ENCODE measurements at regions not wholly inside any gene's neighbourhood (a gene's known extent, or its start where the extent isn't known, plus 50 kb on each side); places are given as distances from the start of the nearest gene placed in this dataset.

DNA sequence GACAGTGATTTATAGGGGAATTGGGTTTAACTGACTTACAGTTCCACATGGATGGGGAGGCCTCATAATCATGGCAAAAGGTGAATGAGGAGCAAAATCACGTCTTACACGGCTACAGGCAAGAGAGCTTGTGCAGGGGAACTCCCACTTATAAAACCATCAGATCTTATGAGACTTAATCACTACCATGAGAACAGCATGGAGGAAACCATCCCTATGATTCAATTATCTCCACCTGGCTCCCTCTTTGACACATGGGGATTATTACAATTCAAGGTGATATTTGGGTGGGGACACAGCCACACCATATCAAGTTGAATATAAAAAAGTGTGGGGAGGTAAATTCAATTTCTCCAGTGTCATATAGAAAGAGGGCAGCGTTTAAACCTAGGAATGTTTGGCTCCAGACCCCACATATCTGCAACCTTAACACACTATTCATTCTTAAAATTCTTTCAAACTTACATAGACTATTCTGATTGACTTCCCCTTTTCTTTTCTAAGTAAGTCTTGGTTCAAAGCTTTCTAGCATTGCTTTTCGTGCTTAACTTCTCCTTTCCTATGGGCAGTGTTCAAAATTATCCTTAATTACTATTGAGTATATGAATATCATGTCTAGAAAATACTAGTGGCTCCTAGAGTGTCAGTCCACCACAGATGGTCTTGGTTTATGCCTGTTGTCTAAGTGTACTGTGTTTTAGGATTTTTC is 446.7 kb upstream of the GBE1 start:
- Histone ChIP-seq H3K4me3 (ENCODE audit: control insufficient read depth in 2 of 3, extremely low read depth in 1 of 3, insufficient read depth in 2 of 3, low read depth in 1 of 3, low read length in 3 of 3) (no peak overlapping the region), H3K27me3 (ENCODE audit: control insufficient read depth, extremely low read depth, insufficient read depth, low read length) (no peaks in the 10 kb centered on the region), H2AFZ (ENCODE audit: control insufficient read depth, low read length) (no peak overlapping the region), H3K4me2 (ENCODE audit: control insufficient read depth, extremely low read depth, insufficient read depth, low read depth, low read length) (no peak overlapping the region), H3K79me2 (ENCODE audit: control insufficient read depth, insufficient read depth, low read length) (no peaks in the 10 kb centered on the region), H4K20me1 (ENCODE audit: control insufficient read depth, extremely low read depth, insufficient read depth, low read length) (no peaks in the 10 kb centered on the region), H3K9me3 (ENCODE audit: control insufficient read depth, low read depth, low read length) (no peaks in the 10 kb centered on the region), H3K27ac (ENCODE audit: control insufficient read depth, insufficient read depth, low read length) (no peak overlapping the region), H3K9me1 (ENCODE audit: control insufficient read depth, extremely low read depth, insufficient read depth, low read length) (no peaks in the 10 kb centered on the region), H3K9ac (ENCODE audit: control insufficient read depth, extremely low read depth, insufficient read depth, low read length) (no peak overlapping the region), H3K36me3 (ENCODE audit: control insufficient read depth in 2 of 2, extremely low read depth in 1 of 2, insufficient read depth in 2 of 2, low read length in 2 of 2) (no peaks in the 10 kb centered on the region), H3K4me1 (ENCODE audit: control insufficient read depth, extremely low read depth, insufficient read depth, low read length) (no peaks in the 10 kb centered on the region)
- FAIRE-seq (no peak), DNase-seq (ENCODE audit: low read depth, low spot score) (no peak)
- dilution Hi-C loops (cut with MboI; ENCODE audit: extremely low pct_ligation_motif_present, low sequenced_read_pairs): no loop called here
- TF ChIP-seq, protein P1, sequence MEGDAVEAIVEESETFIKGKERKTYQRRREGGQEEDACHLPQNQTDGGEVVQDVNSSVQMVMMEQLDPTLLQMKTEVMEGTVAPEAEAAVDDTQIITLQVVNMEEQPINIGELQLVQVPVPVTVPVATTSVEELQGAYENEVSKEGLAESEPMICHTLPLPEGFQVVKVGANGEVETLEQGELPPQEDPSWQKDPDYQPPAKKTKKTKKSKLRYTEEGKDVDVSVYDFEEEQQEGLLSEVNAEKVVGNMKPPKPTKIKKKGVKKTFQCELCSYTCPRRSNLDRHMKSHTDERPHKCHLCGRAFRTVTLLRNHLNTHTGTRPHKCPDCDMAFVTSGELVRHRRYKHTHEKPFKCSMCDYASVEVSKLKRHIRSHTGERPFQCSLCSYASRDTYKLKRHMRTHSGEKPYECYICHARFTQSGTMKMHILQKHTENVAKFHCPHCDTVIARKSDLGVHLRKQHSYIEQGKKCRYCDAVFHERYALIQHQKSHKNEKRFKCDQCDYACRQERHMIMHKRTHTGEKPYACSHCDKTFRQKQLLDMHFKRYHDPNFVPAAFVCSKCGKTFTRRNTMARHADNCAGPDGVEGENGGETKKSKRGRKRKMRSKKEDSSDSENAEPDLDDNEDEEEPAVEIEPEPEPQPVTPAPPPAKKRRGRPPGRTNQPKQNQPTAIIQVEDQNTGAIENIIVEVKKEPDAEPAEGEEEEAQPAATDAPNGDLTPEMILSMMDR (optimal IDR thresholded peaks at IDR 0.05 in 1 of 3, IDR thresholded peaks at IDR 0.05 in 1 of 3, conservative IDR thresholded peaks at IDR 0.05 in 1 of 3; ENCODE audit: extremely low read depth in 1 of 3, insufficient read depth in 2 of 3, low read length in 3 of 3): no peak
- no peak for TF ChIP-seq EZH2 (IDR thresholded peaks at IDR 0.05; ENCODE audit: low read length)

GRCh38 chr3:82202269-82202668 is 440.8 kb upstream of the GBE1 start:
- H3K27ac ChIP-seq (ENCODE audit: control insufficient read depth, insufficient read depth, low read length): no peak overlapping the region
- H3K4me1 ChIP-seq (ENCODE audit: control insufficient read depth, extremely low read depth, insufficient read depth, low read length): no peaks in the 10 kb centered on the region
- no peak overlapping the region for H3K4me3 ChIP-seq (ENCODE audit: control insufficient read depth in 2 of 3, extremely low read depth in 1 of 3, insufficient read depth in 2 of 3, low read depth in 1 of 3, low read length in 3 of 3)
- H3K9me3 ChIP-seq (ENCODE audit: control insufficient read depth, low read depth, low read length): no peaks in the 10 kb centered on the region
- no peaks in the 10 kb centered on the region for H3K36me3 ChIP-seq (ENCODE audit: control insufficient read depth in 2 of 2, extremely low read depth in 1 of 2, insufficient read depth in 2 of 2, low read length in 2 of 2)
- TF ChIP-seq EZH2 (IDR thresholded peaks at IDR 0.05; ENCODE audit: low read length): no peak
- TF ChIP-seq, protein P1 (optimal IDR thresholded peaks at IDR 0.05 in 1 of 3, IDR thresholded peaks at IDR 0.05 in 1 of 3, conservative IDR thresholded peaks at IDR 0.05 in 1 of 3; ENCODE audit: extremely low read depth in 1 of 3, insufficient read depth in 2 of 3, low read length in 3 of 3): no peak
- no peak overlapping the region for H2AFZ ChIP-seq (ENCODE audit: control insufficient read depth, low read length)
- H4K20me1 ChIP-seq (ENCODE audit: control insufficient read depth, extremely low read depth, insufficient read depth, low read length): no peaks in the 10 kb centered on the region
- no peak overlapping the region for H3K9ac ChIP-seq (ENCODE audit: control insufficient read depth, extremely low read depth, insufficient read depth, low read length)
- H3K4me2 ChIP-seq (ENCODE audit: control insufficient read depth, extremely low read depth, insufficient read depth, low read depth, low read length): no peak overlapping the region
- dilution Hi-C loops (cut with MboI; ENCODE audit: extremely low pct_ligation_motif_present, low sequenced_read_pairs): no loop called here
- no peaks in the 10 kb centered on the region for H3K27me3 ChIP-seq (ENCODE audit: control insufficient read depth, extremely low read depth, insufficient read depth, low read length)
- H3K9me1 ChIP-seq (ENCODE audit: control insufficient read depth, extremely low read depth, insufficient read depth, low read length): no peaks in the 10 kb centered on the region
- no peaks in the 10 kb centered on the region for H3K79me2 ChIP-seq (ENCODE audit: control insufficient read depth, insufficient read depth, low read length)
- no peak for FAIRE-seq
- DNase-seq (ENCODE audit: low read depth, low spot score): no peak

All from keratinocyte (primary cell).